IPS-11a (cell line): ENCODE measurements at regions not wholly inside any gene's neighbourhood (a gene's known extent, or its start where the extent isn't known, plus 50 kb on each side); places are given as distances from the start of the nearest gene placed in this dataset.
"Not testable (repeated sequence)": the region's sequence is repeated elsewhere in the genome, so short reads cannot be mapped to it uniquely, and the experiment has no call there.

Experiments
- H3K4me3 ChIP-seq: one replicate; pipeline ENCODE4 v1.5.1; 2013; ENCODE audit warnings: low read depth, low read length, control low read depth

DNA sequence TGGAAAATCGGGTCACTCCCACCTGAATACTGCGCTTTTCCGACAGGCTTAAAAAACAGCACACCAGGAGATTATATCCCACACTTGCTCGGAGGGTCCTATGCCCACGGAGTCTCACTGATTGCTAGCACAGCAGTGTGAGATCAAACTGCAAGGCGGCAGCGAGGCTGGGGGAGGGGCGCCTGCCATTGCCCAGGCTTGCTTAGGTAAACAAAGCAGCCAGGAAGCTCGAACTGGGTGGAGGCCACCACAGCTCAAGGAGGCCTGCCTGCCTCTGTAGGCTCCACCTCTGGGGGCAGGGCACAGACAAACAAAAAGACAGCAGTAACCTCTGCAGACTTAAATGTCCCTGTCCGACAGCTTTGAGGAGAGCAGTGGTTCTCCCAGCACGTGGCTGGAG lies 778.7 kb upstream of the HS3ST5 start:
- H3K4me3 ChIP-seq, result not testable (repeated sequence)

DNA sequence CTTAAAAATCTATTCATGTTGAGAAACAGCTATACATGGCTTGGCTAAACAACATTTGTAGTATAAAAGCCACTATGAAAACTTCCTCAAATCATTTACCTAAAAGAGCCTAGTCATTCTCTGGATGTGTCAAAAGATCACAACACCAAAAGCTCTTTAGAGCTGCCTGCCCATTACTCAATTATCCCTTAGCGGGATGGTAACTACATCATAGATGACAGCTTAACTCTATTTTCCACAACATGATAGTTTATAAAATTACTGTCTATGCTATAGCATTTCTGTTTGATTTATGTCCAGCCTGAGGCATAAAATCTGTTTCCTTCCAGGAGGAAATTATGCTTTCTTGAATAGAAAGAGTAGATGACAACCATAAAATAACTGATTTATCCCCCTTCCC lies 777.6 kb upstream of the HS3ST5 start:
- no peak overlapping the region for H3K4me3 ChIP-seq

- no peak overlapping the region for H3K4me3 ChIP-seq
These were observed 748.6 kb upstream of the HS3ST5 start for GRCh38 chr6:115091461-115091860.

DNA sequence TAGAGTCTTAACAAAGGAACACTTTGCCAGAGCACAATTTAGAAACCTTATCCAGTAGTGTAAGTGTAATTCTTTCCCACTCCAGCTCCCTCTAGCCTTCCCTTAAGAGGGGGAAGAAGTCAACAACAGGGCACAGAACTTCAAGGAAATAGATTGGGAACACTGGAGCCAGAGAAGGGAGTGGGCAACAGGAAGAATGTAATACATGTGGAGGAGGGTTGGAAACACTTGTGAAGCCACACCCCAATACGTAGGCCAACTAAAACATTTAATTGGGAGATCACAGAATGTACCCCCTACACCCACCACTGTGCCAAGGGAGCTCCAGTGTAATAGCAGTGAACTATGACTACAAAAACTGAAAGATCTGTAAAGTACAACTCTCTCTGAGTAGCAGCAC lies 735.7 kb upstream of the HS3ST5 start:
- H3K4me3 ChIP-seq, result no peak overlapping the region

DNA sequence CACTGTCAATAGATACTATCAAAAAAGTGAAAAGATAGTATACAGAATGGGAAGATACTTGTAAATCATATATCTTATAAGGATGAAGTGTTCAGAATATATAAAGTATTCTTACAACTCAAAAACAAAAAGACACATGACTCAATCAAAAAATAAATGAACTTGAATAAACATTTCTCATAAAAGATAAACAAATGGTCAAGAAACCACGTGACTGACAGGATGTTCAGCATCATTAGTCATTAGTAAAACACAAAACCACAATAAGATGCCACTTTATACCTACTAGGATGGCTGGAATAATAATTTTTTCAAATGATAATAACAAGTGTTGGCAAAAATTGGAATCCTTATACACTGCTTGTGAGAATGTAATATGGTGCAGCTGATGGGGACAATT lies 729.1 kb upstream of the HS3ST5 start:
- H3K4me3 ChIP-seq, result no peak overlapping the region

DNA sequence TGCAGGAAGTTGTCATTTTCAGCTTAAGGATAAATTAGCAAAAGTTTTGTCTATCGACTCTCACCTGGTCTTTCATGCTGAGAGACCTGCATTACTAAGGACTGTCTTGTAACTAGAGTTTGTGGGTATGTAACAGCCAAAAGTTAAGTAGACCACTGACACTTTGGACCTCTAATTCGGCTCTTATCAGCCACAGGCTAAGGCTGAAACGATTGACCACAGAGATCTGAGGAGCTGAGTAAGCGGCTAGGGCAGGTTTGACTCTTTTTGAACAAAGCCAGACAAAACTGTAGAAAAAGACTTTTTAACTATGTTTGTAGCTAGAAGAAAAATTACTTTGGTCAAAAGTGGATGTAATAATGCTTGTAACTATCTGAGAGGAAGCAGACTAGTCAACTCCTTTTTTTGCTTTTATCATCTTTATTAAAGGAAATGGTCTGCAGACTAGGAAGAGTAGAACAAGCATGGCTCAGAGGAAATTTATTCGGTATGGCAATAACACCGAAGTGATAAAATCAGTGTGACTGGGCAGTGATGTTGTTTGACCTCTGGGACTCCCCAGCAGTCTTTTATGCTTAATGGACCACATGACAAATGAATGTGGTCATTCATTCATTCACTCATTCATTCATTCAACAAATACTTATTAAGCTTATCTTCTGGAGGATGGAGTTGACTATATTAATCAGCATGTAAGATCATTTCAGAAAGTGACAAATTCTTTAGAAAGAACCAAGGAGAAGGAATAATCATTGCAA lies 725.0 kb upstream of the HS3ST5 start:
- no peak overlapping the region for H3K4me3 ChIP-seq

- H3K4me3 ChIP-seq, result no peak overlapping the region
These were observed 721.9 kb upstream of the HS3ST5 start for GRCh38 chr6:115064680-115065079.

- no peak overlapping the region for H3K4me3 ChIP-seq
These were observed 717.8 kb upstream of the HS3ST5 start for GRCh38 chr6:115060581-115060980.

GRCh38 chr6:115058414-115059211 lies 715.8 kb upstream of the HS3ST5 start:
- no peak overlapping the region for H3K4me3 ChIP-seq

- no peak overlapping the region for H3K4me3 ChIP-seq
These were observed 712.8 kb upstream of the HS3ST5 start for GRCh38 chr6:115055579-115055978.

- H3K4me3 ChIP-seq, result not testable (repeated sequence)
These were observed 711.4 kb upstream of the HS3ST5 start for GRCh38 chr6:115054242-115054641.

DNA sequence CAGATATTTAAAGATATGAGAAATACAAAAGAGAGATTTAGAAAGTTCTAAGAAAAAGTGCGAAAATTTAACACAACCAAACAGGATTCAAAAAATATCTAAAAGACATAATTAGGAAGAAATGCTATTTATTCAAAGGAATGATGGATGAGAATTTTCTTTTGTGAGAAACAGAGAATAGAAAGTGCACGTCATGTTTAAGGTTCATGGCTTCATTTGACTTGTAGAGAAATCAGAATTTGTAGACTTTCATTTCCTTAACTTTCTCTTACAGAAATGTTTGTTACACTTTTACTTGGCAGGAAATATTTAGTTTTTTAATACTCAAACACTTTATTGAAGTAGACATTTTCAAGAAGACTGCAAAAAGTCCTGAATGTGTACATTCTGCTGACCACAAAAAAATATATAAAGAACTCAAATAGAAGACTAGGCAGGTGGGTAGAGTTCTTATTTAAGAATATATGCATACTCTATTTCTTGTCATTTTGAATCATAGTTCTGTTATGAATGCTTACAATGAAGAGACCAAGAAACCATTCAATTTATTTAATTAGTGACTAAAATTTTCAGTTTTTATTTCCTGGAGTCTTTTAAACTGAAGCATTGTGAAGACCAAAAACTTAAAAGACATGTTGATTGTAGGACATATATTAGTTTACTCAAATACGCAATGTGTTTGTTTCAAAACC lies 710.5 kb upstream of the HS3ST5 start:
- H3K4me3 ChIP-seq, result no peak overlapping the region

- H3K4me3 ChIP-seq, result no peak overlapping the region
These were observed 673.8 kb upstream of the HS3ST5 start for GRCh38 chr6:115016593-115016992.

GRCh38 chr6:115004982-115005381 lies 662.2 kb upstream of the HS3ST5 start:
- no peak overlapping the region for H3K4me3 ChIP-seq

DNA sequence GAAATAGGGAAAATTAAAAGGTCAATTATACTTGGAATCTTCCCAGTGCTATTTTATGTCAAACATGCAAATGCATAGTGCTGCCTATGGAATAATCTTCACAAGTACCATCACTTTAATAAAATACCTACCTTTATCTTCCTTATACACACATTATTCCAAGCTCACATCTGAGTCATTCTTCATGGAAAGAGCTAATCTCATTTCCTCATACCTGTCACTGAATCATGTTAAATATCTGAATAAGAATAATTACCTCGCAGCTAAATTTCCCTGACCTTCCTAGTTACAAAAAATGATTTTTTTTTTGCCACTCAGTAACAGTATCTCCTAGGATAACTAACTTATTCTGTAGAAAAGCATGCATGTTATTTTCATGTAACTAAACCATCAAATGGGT lies 661.4 kb upstream of the HS3ST5 start:
- no peak overlapping the region for H3K4me3 ChIP-seq

- H3K4me3 ChIP-seq, result no peak overlapping the region
These were observed 659.0 kb upstream of the HS3ST5 start for GRCh38 chr6:115001731-115002350.

- H3K4me3 ChIP-seq, result no peak overlapping the region
These were observed 657.9 kb upstream of the HS3ST5 start for GRCh38 chr6:115000736-115001135.

DNA sequence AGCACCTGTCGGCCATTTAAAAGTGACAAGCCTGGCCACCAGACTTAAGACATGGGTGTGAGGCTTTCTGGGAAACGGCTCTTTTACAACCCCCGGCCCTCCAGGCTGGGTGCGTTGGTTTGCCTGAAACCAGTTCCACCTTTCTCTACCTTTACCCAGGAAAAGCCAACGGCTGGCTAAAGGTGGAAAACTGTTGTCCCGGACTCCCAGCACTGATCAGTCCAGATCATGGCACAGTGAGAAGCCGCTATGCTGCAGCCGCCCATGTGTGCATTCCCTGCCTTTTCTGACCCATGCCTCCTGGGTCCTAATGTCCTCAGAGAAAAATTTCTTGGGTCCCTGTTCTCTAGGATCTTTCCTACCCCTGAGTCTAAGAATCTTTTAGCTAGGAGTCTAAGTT lies 655.7 kb upstream of the HS3ST5 start:
- H3K4me3 ChIP-seq, result no peak overlapping the region

DNA sequence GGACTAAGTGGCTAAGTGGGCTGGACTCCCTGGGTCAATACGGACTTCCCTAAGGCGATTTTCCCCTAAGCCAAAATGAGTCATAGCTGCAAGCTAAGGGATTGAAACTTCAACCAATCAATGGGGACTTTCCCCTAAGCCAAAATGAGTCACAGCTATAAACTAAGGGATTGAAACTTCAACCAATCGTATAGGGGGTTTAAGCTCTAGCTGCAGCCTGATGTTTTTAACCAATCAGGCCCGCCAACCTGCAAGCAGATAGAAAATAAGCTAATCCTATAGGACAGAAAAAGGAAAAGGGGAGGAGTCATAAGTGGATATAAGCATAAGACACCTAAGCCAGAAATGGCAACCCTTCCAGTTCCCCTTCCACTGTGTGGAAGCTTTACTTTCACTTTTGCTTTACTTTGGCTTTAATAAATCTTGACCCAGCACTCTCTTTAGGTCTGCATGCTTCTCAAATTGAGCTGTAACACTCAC lies 655.0 kb upstream of the HS3ST5 start:
- no peak overlapping the region for H3K4me3 ChIP-seq

- H3K4me3 ChIP-seq, result no peak overlapping the region
These were observed 652.7 kb upstream of the HS3ST5 start for GRCh38 chr6:114995526-114995925.

GRCh38 chr6:114989279-114989964 lies 646.6 kb upstream of the HS3ST5 start:
- H3K4me3 ChIP-seq, result no peak overlapping the region
